H1 (cell line): ENCODE measurements at regions not wholly inside any gene's neighbourhood (a gene's known extent, or its start where the extent isn't known, plus 50 kb on each side); places are given as distances from the start of the nearest gene placed in this dataset.
A peak's percentile ranks its signal among the peaks of the same experiment; 100 is the strongest.

ENCODE experiments used
- CTCF ChIA-PET: fragments of 300-600 bp; sonication (Branson Sonifier 250); formaldehyde crosslinking; loops from one replicate; lab custom pipeline; 2021; ENCODE audit not compliant: partially characterized antibody; lab: Charles Lee
- POLR2A ChIA-PET: fragments of 300-600 bp; sonication (Branson Sonifier 250); formaldehyde crosslinking; loops from one replicate; lab custom pipeline; 2021; ENCODE audit warnings: inconsistent platforms; ENCODE audit not compliant: partially characterized antibody; lab: Charles Lee
- DNase-seq, 2 experiments: peaks; one replicate each; pipeline versions ENCODE4 v3.0.0 to v3.0.0-alpha.2; 2010 to 2022; ENCODE audit warnings: low spot score in 2 of 2, low read depth in 1 of 2, mixed read lengths in 1 of 2
- FAIRE-seq: peaks from 2 replicates; lab custom pipeline; 2011; peaks lifted over from hg19 to GRCh38; lab: Jason Lieb, UNC
- H2AFZ ChIP-seq: 2 replicates; pipeline ENCODE4 v1.8.1; 2012; ENCODE audit warnings: low read length, inconsistent platforms
- H2AK5ac ChIP-seq: 2 replicates; pipeline ENCODE4 v1.6.1; 2013; ENCODE audit warnings: low read depth, low read length
- H2BK120ac ChIP-seq: replicated peaks from 2 replicates; pipeline ENCODE3; 2013; ENCODE audit warnings: low read depth, low read length, inconsistent platforms
- H2BK12ac ChIP-seq: 2 replicates; pipeline ENCODE4 v1.6.1; 2013; ENCODE audit warnings: low read depth, low read length
- H2BK15ac ChIP-seq: 2 replicates; pipeline ENCODE4 v1.6.1; 2013; ENCODE audit warnings: low read length
- H2BK20ac ChIP-seq: 2 replicates; pipeline ENCODE4 v1.6.1; 2013; ENCODE audit warnings: low read length
- H2BK5ac ChIP-seq: 2 replicates; pipeline ENCODE4 v1.6.1; 2013; ENCODE audit warnings: low read depth, low read length
- H3K14ac ChIP-seq: 2 replicates; pipeline ENCODE4 v1.6.1; 2013; ENCODE audit warnings: inconsistent platforms; ENCODE audit not compliant: insufficient read length
- H3K18ac ChIP-seq: 2 replicates; pipeline ENCODE4 v1.6.1; 2013; ENCODE audit warnings: low read length; ENCODE audit errors: extremely low read depth
- H3K23ac ChIP-seq: 2 replicates; pipeline ENCODE4 v1.6.1; 2013; ENCODE audit warnings: inconsistent platforms; ENCODE audit not compliant: insufficient read length
- H3K23me2 ChIP-seq: 2 replicates; pipeline ENCODE4 v1.6.1; 2013; ENCODE audit warnings: low read depth, low read length
- H3K27ac ChIP-seq: 2 replicates; pipeline ENCODE4 v1.6.1; 2011; ENCODE audit warnings: low read depth, low read length, inconsistent platforms
- H3K27me3 ChIP-seq, 4 experiments: replicated peaks in 1 of 4; 1 replicate in 1 of 4; 2 replicates in 3 of 4; pipeline versions ENCODE4 v1.6.1 to v1.8.1; 2011 to 2013; ENCODE audit warnings: low read length in 3 of 4, mild to moderate bottlenecking in 3 of 4, inconsistent platforms in 2 of 4, mixed read lengths in 2 of 4, moderate library complexity in 1 of 4; ENCODE audit not compliant: control insufficient read depth in 3 of 4, insufficient read depth in 3 of 4; ENCODE audit errors: extremely low read depth in 1 of 4
- H3K36me3 ChIP-seq, 4 experiments: 2 replicates each; pipeline versions ENCODE4 v1.6.1 to v1.8.1; 2011 to 2013; ENCODE audit warnings: mild to moderate bottlenecking in 4 of 4, low read length in 3 of 4, moderate library complexity in 2 of 4, control low read depth in 1 of 4, inconsistent platforms in 1 of 4; ENCODE audit not compliant: insufficient read depth in 4 of 4, control insufficient read depth in 2 of 4
- H3K4ac ChIP-seq: replicated peaks from 2 replicates; pipeline ENCODE3; 2013; ENCODE audit warnings: low read length, low read depth, mixed read lengths, inconsistent platforms; ENCODE audit not compliant: insufficient read length
- H3K4me1 ChIP-seq, 4 experiments: replicated peaks in 1 of 4; 1 replicate in 1 of 4; 2 replicates in 3 of 4; pipeline versions ENCODE4 v1.6.1 to v1.8.1; 2011 to 2013; ENCODE audit warnings: low read length in 3 of 4, inconsistent platforms in 2 of 4, mixed read lengths in 1 of 4; ENCODE audit not compliant: insufficient read depth in 4 of 4, control insufficient read depth in 3 of 4
- H3K4me2 ChIP-seq, 2 experiments: 2 replicates each; pipeline versions ENCODE4 v1.6.1 to v1.8.1; 2011 to 2013; ENCODE audit warnings: low read depth in 2 of 2, low read length in 2 of 2, control low read depth in 1 of 2, inconsistent platforms in 1 of 2, mild to moderate bottlenecking in 1 of 2; ENCODE audit not compliant: insufficient read depth in 1 of 2
- H3K4me3 ChIP-seq, 4 experiments: fragments of 200-600, 300-600 bp in 1 of 4; sonication (generic), shearing (Covaris generic), sonication (Bioruptor Twin) in 1 of 4; 2 replicates each; pipeline versions ENCODE4 v1.5.1 to v1.8.1; 2011 to 2016; ENCODE audit warnings: low read length in 4 of 4, low read depth in 3 of 4, control low read depth in 2 of 4, inconsistent platforms in 2 of 4, mild to moderate bottlenecking in 2 of 4, mixed read lengths in 1 of 4, moderate library complexity in 1 of 4; ENCODE audit not compliant: insufficient read depth in 2 of 4; ENCODE audit errors: extremely low read depth in 1 of 4
- H3K56ac ChIP-seq: replicated peaks from 2 replicates; pipeline ENCODE3; 2013; ENCODE audit warnings: low read depth, mild to moderate bottlenecking, mixed read lengths, low read length, inconsistent platforms; ENCODE audit not compliant: insufficient read length
- H3K79me1 ChIP-seq: 2 replicates; pipeline ENCODE4 v1.6.1; 2013; ENCODE audit warnings: low read depth, low read length, control low read depth
- H3K79me2 ChIP-seq, 2 experiments: 2 replicates each; pipeline versions ENCODE4 v1.6.1 to v1.8.1; 2012 to 2013; ENCODE audit warnings: low read length in 2 of 2, mild to moderate bottlenecking in 2 of 2, inconsistent platforms in 1 of 2; ENCODE audit not compliant: insufficient read depth in 2 of 2, control insufficient read depth in 1 of 2
- H3K9ac ChIP-seq, 4 experiments: replicated peaks in 1 of 4; 1 replicate in 1 of 4; 2 replicates in 3 of 4; pipeline versions ENCODE4 v1.6.1 to v1.8.1; 2011 to 2013; ENCODE audit warnings: low read depth in 3 of 4, low read length in 3 of 4, control low read depth in 2 of 4, mild to moderate bottlenecking in 2 of 4, moderate library complexity in 2 of 4, inconsistent platforms in 1 of 4; ENCODE audit errors: extremely low read depth in 1 of 4
- H3K9me3 ChIP-seq, 2 experiments: 2 replicates each; pipeline versions ENCODE4 v1.6.1 to v1.8.1; 2012 to 2013; ENCODE audit warnings: mild to moderate bottlenecking in 2 of 2, moderate library complexity in 2 of 2, control low read depth in 1 of 2, inconsistent platforms in 1 of 2, low read depth in 1 of 2, low read length in 1 of 2, mixed read lengths in 1 of 2; ENCODE audit not compliant: insufficient read depth in 2 of 2
- H4K20me1 ChIP-seq, 2 experiments: replicated peaks in 1 of 2; 2 replicates each; pipeline versions ENCODE3 to v1.8.1; 2011 to 2013; ENCODE audit warnings: inconsistent platforms in 2 of 2, low read length in 2 of 2, mild to moderate bottlenecking in 1 of 2; ENCODE audit not compliant: insufficient read depth in 2 of 2, control insufficient read depth in 1 of 2
- H4K5ac ChIP-seq: 2 replicates; pipeline ENCODE4 v1.6.1; 2013; ENCODE audit warnings: low read length, low read depth, mixed read lengths, inconsistent platforms; ENCODE audit not compliant: insufficient read length
- H4K8ac ChIP-seq: 2 replicates; pipeline ENCODE4 v1.8.0; 2013; ENCODE audit warnings: mild to moderate bottlenecking, moderate library complexity, low read length, inconsistent platforms; ENCODE audit not compliant: insufficient read depth; ENCODE audit errors: extremely low read depth
- H4K91ac ChIP-seq: replicated peaks from 2 replicates; pipeline ENCODE3; 2013; ENCODE audit warnings: low read length, mixed read lengths, inconsistent platforms; ENCODE audit not compliant: insufficient read length
- ASH2L ChIP-seq: fragments of 200-600, 300-600 bp; sonication (generic); IDR thresholded peaks from one replicate; pipeline ENCODE4 v1.7.1; 2017; ENCODE audit warnings: low read length
- BACH1 ChIP-seq: IDR thresholded peaks from 2 replicates; pipeline ENCODE4 v1.6.1; 2012; ENCODE audit warnings: low read length, improper control_type of control experiment
- KDM1A ChIP-seq: fragments of 200-600, 300-600 bp; sonication (generic); IDR thresholded peaks from 2 replicates; pipeline ENCODE4 v1.7.1; 2016; ENCODE audit warnings: mild to moderate bottlenecking, low read length, borderline replicate concordance
- RAD21 ChIP-seq, 2 experiments: IDR thresholded peaks in 1 of 2; conservative IDR thresholded peaks in 1 of 2; 2 replicates each; pipeline ENCODE4 v1.6.1; 2011; ENCODE audit warnings: low read depth in 2 of 2, low read length in 2 of 2, improper control_type of control experiment in 1 of 2, inconsistent platforms in 1 of 2, mild to moderate bottlenecking in 1 of 2, moderate library complexity in 1 of 2
- SRF ChIP-seq: IDR thresholded peaks from 2 replicates; pipeline ENCODE4 v1.6.1; 2011; ENCODE audit warnings: mild to moderate bottlenecking, low read depth, low read length, moderate library complexity
- TEAD4 ChIP-seq: IDR thresholded peaks from 2 replicates; pipeline ENCODE4 v1.6.1; 2012; ENCODE audit warnings: low read depth, low read length, inconsistent platforms, mixed read lengths
- YY1 ChIP-seq: IDR thresholded peaks from 2 replicates; pipeline ENCODE4 v1.6.1; 2011; ENCODE audit warnings: low read depth, mild to moderate bottlenecking, low read length
- WGBS, 2 experiments: shearing (Covaris generic) in 1 of 2; methylation state at CpG; one replicate each; pipeline versions ENCODE4 v1.1.6 to v1.1.7; 2013 to 2015; ENCODE audit warnings: low lambda C conversion rate in 2 of 2, mixed read lengths in 2 of 2, inconsistent platforms in 1 of 2, low coverage in 1 of 2, missing lambda C conversion rate in 1 of 2; ENCODE audit not compliant: insufficient replicate concordance in 2 of 2, insufficient coverage in 1 of 2, insufficient read length in 1 of 2; ENCODE audit errors: extremely low coverage in 1 of 2, missing lambda C conversion rate in 1 of 2; 5-methylcytosine and 5-hydroxymethylcytosine counted together

- H2AK5ac ChIP-seq: no peak overlapping the region
- H3K27me3 ChIP-seq: no peaks in the 10 kb centered on the region
- peak overlapping the region; percentile 67; the same call in 1 of the 2 replicates for H2AFZ ChIP-seq
- H2BK12ac ChIP-seq: 0 out of 2 replicates have a peak overlapping the region, but pooled peaks have one; percentile 17
- DNase-seq: no peak
- H3K9me3 ChIP-seq: no peaks in the 10 kb centered on the region
- TF ChIP-seq KDM1A (no peak), YY1 (no peak), ASH2L (no peak), BACH1 (no peak), TEAD4 (peak; percentile 48), RAD21 (IDR thresholded peaks at IDR 0.05 in 1 of 2, conservative IDR thresholded peaks at IDR 0.05 in 1 of 2; ENCODE audit: low read depth in 2 of 2, low read length in 2 of 2) (0 out of 4 replicates have a peak, but pooled peaks of 1 of the 2 experiments have one; percentile 6), SRF (no peak)
- TF ChIP-seq, all 59 proteins: peak for 2
- peak overlapping the region; percentile 85 for H2BK5ac ChIP-seq
- H4K5ac ChIP-seq: peak overlapping the region; percentile 58
- CTCF ChIA-PET: interaction anchor here (1.4 to 1.5 kb wide), 3 partner anchors 14 to 1261 kb away, joined by 5 to 8 read pairs (median 6); no protein-coding TSS in a partner anchor
- H2BK15ac ChIP-seq: no peak overlapping the region
- 63% methylated on average over 3 of the region's 3 CpGs; no CpG with 5 or more reads in 1 of the 2 experiments for WGBS, 2 experiments
- no peak overlapping the region for H3K23ac ChIP-seq
- POLR2A ChIA-PET: no interaction called here
- H3K56ac ChIP-seq: peak overlapping the region; percentile 32
- peak overlapping the region; percentile 81 for H2BK120ac ChIP-seq
- H3K14ac ChIP-seq: no peak overlapping the region
- H3K4me2 ChIP-seq: peak overlapping the region in 1 of 2 experiments; percentile 19; a peak in 2 of 4 replicates
- no peaks in the 10 kb centered on the region for H3K79me1 ChIP-seq
- peak overlapping the region; percentile 66 for H4K91ac ChIP-seq
- no peaks in the 10 kb centered on the region for H3K23me2 ChIP-seq
- no peak overlapping the region for H4K8ac ChIP-seq
- H3K4me3 ChIP-seq: no peak overlapping the region
- H4K20me1 ChIP-seq: no peaks in the 10 kb centered on the region
- H2BK20ac ChIP-seq: 0 out of 2 replicates have a peak overlapping the region, but pooled peaks have one; percentile 40
- peak overlapping the region; percentile 95 for H3K18ac ChIP-seq
- H3K79me2 ChIP-seq: no peaks in the 10 kb centered on the region
- no peak overlapping the region; the same call in 1 of the 2 replicates for H3K27ac ChIP-seq
- H3K36me3 ChIP-seq: no peaks in the 10 kb centered on the region
- peaks cover 5 to 17% (median 12%) of the 10 kb centered on the region in 4 experiments; a peak in 6 of 7 replicates for H3K4me1 ChIP-seq
- H3K4ac ChIP-seq: no peak overlapping the region
- no peak for FAIRE-seq
- H3K9ac ChIP-seq: no peak overlapping the region; a peak in 1 of 7 replicates
Measured at GRCh38 chr17:53630115-53630514, 192.6 kb upstream of the KIF2B start.
